MM.1S (cell line): ENCODE measurements at regions not wholly inside any gene's neighbourhood (a gene's known extent, or its start where the extent isn't known, plus 50 kb on each side); places are given as distances from the start of the nearest gene placed in this dataset.

Experiments
- CTCF ChIP-seq: fragments of 300-600 bp; sonication (generic); IDR thresholded peaks from 2 replicates; pipeline ENCODE4 v1.5.1; 2016; ENCODE audit warnings: antibody characterized with exemption, low read length, mixed read lengths
- EZH2 ChIP-seq: fragments of 300-600 bp; sonication (generic); optimal IDR thresholded peaks from 2 replicates; pipeline ENCODE3; 2017; ENCODE audit warnings: low read depth, mild to moderate bottlenecking, antibody characterized with exemption, low read length, mixed read lengths
- EZH2phosphoT487 ChIP-seq: fragments of 300-600 bp; sonication (generic); IDR thresholded peaks from 2 replicates; pipeline ENCODE4 v1.6.1; 2018; ENCODE audit warnings: antibody characterized with exemption, low read length

GRCh38 chr12:123041042-123041531 lies 60.6 kb downstream of the ARL6IP4 start:
- no peak for TF ChIP-seq CTCF
- TF ChIP-seq EZH2: no peak
- TF ChIP-seq EZH2phosphoT487: no peak
